ENCODE measurements at regions not wholly inside any gene's neighbourhood (a gene's known extent, or its start where the extent isn't known, plus 50 kb on each side); places are given as distances from the start of the nearest gene placed in this dataset.

DNA sequence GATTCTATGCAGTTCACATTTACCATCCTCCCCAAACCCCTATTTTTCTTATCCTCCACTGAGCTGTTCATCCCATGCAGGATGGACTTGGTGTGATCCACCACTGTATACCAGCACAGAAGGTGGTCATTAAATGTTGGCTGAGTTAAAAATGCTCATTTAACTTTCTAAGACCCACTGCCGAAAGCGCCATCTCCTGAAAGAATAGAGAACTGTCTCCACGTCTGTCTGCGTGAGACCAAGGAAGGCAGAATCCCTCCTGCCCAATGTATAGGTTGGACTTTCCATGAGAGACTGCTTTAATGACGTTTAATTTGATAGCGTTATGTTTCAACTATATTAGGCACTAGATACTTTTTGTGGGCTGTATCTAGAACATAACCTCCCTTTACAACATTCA lies 124.3 kb downstream of the GPAM start:
- TF ChIP-seq, protein P1, sequence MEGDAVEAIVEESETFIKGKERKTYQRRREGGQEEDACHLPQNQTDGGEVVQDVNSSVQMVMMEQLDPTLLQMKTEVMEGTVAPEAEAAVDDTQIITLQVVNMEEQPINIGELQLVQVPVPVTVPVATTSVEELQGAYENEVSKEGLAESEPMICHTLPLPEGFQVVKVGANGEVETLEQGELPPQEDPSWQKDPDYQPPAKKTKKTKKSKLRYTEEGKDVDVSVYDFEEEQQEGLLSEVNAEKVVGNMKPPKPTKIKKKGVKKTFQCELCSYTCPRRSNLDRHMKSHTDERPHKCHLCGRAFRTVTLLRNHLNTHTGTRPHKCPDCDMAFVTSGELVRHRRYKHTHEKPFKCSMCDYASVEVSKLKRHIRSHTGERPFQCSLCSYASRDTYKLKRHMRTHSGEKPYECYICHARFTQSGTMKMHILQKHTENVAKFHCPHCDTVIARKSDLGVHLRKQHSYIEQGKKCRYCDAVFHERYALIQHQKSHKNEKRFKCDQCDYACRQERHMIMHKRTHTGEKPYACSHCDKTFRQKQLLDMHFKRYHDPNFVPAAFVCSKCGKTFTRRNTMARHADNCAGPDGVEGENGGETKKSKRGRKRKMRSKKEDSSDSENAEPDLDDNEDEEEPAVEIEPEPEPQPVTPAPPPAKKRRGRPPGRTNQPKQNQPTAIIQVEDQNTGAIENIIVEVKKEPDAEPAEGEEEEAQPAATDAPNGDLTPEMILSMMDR (IDR thresholded peaks at IDR 0.05), result no peak
- TF ChIP-seq EP300 (IDR thresholded peaks at IDR 0.05), result no peak
- no peak for TF ChIP-seq POLR2AphosphoS5 (IDR thresholded peaks at IDR 0.05)
